Epidermal melanocyte (primary cell): ENCODE measurements at regions not wholly inside any gene's neighbourhood (a gene's known extent, or its start where the extent isn't known, plus 50 kb on each side); places are given as distances from the start of the nearest gene placed in this dataset.

Experiments used
- DNase-seq: peaks from one replicate; pipeline ENCODE4 v3.0.0; 2011; ENCODE audit warnings: low spot score; ENCODE audit not compliant: insufficient read length

DNA sequence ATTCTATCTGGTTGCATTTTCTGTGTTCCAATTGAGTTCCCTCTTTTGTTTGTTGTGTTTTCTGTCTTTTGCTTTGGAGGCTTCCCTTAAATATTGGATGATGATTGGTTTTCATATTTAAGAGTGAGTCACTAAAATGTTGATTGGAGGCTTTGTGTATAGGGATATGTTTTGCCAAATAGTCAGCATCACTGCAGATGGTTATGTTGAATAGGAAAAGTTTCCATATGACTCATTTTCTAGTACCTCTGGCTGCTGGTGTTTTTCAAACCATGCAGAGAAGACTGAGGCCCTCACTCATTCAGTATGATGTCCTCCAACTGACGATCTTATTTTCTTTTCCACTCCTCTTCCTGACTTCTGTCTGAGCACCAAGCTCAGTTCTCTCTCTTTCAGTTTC is 1290.0 kb downstream of the EFNA5 start:
- DNase-seq, result no peak

DNA sequence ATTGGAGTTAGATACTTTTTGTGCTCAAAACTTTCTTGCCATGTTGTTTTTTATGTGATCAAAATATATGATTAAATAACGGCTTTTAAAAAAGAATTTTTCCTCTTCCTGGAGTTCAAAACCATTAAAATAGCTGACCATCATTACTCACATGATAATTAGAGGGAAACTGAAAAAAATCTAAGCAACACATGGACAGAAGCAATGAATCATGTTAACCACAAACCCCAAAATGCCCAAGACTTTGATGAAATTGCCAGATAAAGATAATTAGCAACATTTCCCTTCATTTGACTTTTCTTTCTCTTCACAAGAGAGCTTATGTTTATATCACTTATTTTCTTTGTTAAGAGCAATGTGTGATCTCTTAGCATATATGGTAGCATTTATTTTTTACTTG is 1294.2 kb downstream of the EFNA5 start:
- no peak for DNase-seq

DNA sequence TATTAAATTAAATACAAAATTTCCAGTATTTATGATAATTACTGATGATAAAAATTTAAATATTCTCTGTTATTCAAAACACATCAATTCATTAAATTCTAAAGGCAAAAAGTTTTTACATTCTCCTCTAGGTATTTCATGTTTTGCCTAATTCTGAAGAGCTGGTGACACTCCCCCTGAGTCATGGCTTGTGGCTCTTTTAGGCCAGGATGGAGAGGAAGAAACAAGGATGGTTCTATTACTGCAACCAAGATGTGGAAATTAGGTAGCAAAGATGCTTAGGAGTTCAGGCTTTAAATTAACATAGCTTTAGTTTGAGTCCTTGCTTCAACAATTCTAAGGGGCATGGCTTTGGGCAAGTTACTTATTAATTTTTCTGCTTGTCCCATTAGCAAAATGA is 1295.8 kb downstream of the EFNA5 start:
- no peak for DNase-seq

DNA sequence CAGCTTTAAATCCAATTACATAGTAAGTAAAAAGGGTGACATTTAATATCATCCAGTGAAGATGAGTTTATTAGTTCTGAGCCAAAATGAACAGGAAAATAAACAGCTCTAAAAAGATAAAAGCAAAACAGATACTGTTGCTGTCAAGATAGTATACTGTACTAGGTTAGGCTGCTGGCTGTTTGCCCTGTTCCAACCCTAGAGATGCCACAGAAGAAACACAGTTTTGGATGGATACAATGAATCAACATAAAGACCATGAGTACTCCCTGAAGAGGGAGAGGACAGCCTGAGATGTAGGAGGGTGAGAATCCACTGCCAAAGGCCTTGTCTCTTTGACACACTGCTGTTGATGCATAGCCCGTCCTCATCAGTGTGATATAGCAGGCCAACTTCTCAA is 1302.7 kb downstream of the EFNA5 start:
- no peak for DNase-seq

DNA sequence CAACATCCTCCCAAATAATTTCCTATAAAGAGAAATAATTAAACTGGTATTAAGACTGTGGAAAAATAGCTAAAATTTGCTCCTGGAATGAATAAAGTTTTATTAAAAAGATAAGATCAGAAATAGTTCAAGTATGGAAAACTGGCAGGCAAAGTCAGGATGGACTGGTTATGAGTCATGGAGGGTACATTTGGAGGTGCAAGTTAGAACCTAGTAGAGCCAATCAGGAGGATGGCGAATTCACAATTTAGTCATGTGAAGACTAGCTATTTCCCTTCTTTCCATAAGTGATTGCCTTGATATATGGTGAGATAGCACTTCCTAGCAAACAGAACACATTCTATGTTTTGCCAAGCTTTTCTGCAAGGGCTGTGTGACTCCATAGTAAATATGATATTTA is 1303.5 kb downstream of the EFNA5 start:
- no peak for DNase-seq

DNA sequence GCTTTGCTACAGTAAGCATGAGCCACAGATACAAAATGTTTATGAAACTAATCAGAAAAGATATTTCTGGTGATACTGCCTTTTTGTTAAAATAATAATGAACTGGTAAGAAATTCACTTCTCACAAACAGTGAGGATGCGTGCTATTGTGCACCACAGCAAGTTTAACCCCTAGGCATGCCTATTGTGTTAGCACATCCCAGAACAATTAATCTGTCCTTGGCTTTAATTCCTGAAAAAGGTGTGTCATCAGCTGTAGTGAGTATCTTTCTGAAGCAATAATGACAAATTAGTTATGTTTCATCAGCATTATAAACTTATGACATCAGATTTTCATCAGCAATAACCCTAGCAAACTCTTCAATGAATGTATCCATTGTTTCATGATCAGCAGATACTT is 1307.2 kb downstream of the EFNA5 start:
- DNase-seq, result no peak

DNA sequence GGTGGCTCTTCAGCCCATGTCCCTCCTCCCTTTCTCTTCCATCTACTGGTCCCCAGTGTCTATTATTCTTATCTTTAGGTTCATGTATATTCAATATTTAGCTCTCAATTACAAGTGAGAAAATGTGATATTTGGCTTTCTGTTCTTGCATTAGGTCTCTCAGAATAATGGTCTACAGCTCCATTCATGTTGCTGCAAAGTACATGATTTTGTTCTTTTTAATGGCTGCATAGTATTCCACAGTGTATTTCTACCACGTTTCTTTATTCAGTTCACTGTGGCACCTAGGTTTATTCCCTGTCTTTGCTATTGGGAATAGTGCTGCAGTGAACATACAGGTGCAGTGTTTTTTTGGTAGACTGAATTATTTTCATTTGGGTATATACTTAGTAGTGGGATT is 1308.8 kb downstream of the EFNA5 start:
- no peak for DNase-seq

DNA sequence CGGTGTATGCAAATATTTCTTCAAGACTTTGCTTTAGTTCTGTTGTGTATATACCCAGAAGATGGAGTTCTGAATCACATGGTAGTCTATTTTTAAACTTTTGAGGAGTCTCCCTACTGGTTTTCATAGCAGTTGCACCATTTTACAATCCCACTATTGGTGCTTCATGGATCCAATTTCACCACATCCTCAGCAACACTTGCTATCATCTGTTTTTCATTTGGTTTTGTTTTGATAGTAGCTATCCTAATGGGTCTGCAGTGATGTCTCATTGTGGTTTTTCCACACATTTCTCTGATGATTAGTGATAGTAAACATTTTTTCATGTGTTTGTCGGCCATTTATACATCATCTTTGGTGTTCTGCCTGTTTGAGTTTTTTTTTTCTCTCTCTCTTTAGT is 1339.3 kb downstream of the EFNA5 start:
- no peak for DNase-seq

DNA sequence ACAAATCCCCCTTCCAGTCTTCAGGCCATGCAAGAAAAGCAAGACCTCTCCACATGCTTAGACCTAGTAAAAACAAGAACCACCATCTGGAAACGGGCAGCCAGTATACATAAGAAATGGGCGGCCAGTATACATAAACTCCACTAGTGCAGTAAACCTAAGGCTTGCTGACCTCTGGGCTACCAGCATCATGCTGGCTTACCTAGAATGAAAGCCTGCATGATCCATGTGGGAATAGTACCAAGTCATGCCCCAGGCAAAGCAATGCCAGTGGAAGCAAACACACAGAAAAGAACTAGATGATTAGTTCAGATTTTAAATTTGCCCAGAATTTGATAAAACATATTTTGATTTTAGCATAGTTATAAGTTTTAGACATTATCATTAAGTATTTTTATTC is 1346.4 kb downstream of the EFNA5 start:
- DNase-seq, result no peak

DNA sequence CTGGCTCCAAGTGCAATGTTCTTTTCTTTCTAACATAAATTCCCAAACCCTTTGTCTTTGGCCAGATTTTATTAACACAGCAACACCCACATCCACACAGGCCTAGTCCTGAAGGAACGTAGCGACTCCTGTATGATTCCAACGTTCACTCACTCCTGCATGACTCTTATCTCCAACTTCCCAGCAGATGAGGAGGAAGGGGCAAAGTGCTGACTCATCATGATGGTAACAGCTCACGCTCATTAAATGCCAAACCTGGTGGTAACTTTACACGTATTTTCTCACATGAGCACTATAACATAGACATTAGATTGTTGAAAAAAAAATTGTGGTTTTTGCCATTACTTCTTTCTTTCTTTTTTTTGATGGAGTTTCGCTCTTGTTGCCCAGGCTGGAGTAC is 1349.5 kb downstream of the EFNA5 start:
- DNase-seq, result no peak

DNA sequence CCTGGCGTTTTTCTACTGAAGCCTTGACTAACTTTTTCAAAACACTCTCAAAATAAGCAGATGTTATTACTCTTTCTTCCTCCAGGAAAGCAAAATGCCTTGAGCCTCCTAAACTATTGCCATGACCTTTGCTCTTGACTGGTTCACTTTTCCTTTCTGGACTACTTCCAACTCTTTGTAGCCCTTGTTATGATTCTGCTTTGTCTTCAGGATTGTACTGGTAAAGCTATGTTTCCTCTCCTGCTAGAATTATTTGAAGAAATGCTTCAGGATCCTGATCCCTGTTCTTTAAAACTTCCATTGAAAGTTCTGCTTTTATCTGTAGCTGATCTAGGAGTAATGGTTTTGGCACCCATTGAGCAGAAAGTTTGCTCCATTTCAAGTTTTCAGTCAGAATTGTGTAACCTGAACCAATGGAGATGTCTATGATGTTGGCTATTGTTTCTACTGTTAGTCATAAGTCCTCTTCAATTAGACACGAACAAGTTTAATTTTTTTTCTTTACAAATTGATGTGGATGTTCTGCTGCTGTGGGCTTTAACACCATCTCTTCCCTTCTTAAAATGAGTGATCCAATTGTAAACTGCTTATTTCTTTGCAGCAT is 1356.4 kb downstream of the EFNA5 start:
- no peak for DNase-seq

DNA sequence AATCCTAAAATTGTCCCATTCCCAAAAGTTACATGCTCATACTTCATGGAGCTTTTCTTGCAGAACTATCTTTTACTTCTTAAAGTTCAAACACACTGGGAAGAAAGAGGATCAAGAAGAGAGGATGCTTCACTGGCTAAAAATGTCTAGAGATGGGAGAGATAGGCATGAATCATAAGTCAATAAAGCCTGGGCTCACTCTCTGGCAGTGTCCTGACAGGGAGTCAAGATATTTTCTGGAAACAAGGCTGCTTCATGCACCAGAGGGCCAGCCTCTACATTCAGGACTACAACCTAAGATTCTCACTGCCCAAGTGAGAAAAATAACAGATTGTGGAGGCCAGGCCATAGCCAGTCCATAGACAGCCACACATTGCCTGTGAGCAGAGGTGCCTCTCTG is 1358.4 kb downstream of the EFNA5 start:
- DNase-seq, result no peak

DNA sequence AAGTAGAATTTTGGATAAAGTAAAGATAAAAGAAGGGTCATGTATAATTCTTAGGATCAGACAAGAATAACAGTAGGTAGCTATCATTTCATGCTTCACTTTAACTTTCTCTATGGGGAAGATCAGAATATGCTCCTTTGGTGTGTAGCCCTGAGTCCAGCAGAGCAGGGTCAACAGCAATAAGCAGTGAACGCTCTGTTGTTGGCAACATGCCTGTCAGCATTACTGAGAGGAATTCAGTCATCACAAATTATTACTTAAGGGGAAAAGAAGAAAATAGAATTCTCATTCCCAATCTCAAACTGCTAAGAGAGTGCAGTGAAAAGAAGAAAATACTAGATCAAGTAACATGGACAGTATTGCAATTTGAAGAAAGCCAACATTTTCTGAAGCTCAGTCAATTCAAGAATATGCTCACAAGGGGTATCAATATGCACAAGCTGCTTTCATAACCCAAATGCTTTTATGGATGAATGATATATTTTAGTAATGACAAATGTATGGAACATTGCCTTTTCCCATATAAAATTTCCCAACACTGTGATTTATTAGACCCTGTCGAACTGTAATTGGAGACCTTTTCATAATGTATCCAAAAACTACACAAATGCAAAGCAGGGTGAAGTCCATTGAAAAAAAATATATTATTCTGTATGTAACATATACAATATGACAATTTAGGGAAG is 1359.4 kb downstream of the EFNA5 start:
- DNase-seq, result no peak

DNA sequence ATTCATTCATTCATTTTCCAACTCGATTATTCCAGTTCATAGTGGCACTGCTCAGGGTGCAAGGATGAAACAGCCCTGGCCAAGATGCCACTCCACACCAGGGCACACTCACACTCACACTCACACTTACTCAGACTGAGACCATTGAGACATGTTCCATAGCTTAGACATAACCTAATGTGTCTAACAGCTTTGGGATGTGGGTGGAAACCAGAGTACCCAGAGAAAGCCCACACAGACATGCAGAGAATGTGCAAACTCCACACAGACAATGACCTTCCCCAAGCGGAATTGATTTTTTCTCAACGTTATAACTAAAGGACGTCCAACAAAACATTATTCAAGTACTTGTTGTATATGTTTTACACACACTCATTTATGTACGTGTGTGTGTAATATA is 1363.5 kb downstream of the EFNA5 start:
- DNase-seq, result no peak

DNA sequence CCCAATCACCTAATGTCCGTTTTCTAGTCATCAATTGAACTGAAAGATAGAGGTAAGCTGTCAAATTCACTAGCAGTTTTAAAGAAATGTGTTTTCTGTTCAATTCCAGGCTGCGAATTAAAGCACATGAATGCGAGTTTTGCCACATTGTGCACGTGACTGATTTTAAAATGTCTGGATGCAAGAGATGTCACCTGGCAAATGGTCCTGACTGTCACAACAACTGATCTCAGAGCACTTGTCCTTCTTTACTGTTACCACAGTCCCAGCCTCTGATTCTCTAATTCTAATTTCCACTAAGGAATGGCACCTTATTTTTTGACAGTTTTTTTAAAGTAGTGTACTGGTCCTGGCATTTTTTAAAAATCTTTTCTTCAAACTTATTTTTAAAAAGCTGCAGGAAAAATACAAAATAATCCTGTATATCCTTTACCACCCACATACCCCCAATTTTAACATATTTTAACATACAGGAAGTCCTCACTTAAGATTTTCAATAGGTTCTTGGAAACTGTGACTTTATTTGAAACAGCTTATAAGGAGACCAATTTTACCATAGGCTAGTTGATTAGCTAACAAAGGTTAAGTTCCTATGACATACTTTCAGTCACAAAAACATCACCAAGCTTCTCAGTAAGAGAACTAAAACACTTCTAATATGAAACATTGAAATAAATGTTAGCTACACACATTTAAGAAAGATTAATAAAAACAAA is 1364.3 kb downstream of the EFNA5 start:
- no peak for DNase-seq

DNA sequence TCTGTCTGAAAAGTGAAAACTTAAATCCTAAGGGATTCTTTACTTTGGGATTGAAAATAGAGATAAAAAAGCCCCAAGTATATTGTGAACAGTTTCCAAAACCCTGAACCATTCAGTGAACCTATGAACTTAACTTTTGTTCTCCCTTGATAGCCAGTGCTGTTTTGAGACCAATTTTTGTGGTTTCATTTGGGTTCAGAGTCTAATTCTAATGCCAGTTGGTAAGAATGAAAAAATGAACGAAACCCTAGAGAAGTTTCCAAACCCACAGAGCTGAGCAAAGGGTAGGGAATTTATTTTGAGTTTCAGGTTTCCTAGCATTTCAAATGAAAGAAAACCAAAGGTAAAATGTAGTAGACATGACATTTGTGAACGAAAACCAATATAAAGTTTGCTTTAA is 1366.8 kb downstream of the EFNA5 start:
- no peak for DNase-seq

DNA sequence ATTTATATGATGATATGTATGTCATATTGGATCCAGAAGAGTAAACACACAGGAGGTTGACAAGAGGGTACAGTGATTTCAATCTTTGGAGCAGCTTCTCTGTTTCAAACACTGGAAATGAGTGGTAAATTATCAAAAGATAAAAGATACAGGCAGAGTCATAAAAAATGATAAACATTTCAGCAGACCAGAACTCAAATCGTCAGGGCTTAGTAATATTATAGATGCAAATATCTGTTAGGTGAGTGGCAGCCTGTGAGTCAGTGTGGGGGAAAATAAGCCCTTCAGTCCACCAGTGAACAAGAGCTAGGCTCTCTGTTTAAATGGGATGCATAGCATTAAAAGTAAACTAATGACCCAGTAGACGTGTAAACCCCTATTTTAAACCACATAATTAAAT is 1378.1 kb downstream of the EFNA5 start:
- no peak for DNase-seq

DNA sequence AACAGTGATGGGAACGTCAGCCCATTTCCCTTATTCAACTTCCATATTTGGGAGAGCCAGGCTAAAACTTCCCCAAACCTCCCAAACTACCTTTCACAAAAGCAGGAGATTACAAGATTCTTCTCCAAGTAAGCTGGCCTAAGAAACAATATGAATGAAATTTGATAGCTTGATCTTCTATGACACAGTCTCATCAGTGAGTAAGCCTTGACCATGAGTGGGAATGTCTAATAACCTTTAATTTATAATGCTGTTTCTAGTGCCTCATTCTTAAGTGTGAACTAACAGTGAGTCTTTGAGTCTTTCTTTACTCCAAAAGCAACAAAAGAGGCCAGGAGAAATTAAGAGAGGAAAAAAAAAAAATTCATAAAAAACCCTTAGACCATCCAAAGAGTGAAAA is 1379.9 kb downstream of the EFNA5 start:
- no peak for DNase-seq

DNA sequence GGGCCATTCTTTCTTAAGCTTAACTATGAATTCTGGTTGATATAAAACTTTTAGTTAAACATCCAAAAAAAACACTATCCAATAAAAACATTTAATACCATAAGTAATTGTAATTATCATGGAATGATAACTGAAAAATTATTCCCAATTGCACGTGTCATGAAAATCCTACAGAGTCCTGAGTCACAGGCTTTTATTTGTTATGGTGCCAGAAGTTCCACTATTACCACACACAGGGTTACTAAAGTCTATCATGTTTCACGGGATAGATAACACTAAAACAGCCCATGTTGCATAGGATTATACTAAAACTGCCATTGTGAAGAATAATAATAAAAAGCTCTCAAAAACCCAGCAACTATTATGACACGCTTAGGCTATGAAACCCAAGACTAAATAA is 1381.8 kb downstream of the EFNA5 start:
- DNase-seq, result no peak

DNA sequence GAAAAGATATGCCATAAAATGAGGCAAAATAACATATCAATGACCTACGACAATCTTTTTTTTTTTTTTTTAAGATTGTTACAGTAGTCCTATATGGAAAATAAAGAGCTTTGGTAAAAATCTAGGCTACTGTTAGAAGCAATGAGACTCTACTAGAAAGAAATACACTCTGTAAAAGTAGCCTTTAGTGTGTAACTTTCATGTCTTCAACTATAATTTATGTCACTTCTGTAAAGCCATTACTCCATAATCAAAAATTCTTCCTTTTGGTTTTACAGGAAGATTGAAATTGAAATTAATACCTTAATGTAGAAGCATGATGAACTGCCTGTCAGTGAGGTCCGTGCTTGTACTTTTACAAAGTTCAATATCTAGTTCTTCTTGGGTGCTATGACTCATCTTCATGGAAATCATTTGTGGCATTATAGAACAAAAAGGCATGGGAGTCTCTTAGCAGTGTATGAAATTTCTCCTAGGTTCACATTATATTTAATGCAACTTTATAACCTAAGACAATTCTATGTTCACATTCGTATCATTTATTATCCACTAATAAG is 1393.1 kb downstream of the EFNA5 start:
- no peak for DNase-seq

DNA sequence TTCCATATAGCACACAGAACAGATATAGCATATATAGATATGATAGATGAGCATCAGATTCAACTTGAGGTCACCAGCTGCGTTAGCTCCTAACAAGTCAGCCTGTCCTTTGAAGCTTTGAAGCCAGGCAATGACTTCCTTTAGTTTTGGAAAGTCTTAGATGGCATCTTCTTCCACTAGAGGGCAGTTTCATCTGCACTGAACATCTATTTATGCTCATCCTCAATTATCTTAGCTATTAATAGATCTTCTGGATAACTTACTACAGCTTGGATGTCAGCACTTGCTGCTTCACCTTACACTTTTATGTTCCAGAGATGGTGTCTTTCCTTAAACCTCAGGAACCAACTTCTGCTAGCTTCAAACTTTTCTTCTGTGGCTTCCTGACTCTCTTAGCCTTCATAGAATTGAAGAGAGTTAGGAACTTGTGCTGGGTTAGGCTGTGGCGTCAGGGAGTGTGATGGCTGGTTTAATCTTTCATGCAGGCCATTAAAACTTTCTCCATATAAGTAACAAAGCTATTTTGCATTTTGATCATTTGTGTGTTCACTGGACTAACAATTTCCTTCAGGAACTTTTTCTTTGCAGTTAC is 1401.4 kb downstream of the EFNA5 start:
- no peak for DNase-seq

DNA sequence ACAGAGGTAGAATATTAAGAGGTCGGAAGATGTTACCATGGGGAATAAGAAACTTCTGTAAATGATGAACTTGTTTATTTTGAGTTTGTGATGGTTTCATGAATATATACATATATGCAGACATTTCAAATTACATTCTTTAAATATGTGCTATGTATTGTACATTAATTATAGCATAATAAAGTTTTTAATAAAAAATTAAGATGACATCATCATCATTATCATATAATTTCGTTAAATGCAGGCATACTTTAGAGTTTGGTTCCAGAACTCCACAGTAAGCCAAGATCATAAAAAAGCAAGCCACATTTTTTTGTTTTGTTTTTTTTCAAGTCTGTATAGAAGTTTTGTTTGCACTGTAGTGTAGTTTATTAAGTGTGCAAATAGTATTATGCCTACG is 1403.5 kb downstream of the EFNA5 start:
- DNase-seq, result no peak
